ENCODE measurements at regions not wholly inside any gene's neighbourhood (a gene's known extent, or its start where the extent isn't known, plus 50 kb on each side); places are given as distances from the start of the nearest gene placed in this dataset.

- TF ChIP-seq POLR2AphosphoS5 (IDR thresholded peaks at IDR 0.05; ENCODE audit: low read depth, low read length) = no peak
Measured at GRCh38 chr9:26537211-26537610, 355.4 kb downstream of the CAAP1 start (continued).

DNA sequence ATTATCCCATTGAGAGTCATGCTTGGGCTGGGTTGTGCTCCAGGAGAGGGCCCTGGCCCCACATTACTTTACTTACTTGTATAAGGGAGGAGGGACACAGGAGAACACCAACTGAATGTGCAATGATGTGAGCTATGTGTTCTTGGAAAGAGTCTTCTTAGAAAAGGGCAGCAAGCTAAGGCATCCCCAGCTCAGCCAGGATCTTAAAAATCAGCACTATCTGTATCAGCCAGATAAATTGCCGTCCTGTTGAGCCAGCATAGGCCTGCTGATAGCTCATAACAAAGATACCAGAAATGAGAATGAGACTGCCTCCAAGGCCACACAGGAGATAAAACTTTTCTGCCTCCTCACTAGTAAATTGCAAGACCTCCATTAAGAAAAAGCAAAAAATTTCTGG is 357.5 kb downstream of the CAAP1 start:
- DNase-seq = no peak
- H3K4me1 ChIP-seq (ENCODE audit: control insufficient read depth in 1 of 2, insufficient read depth in 2 of 2, low read depth in 1 of 2, low read length in 1 of 2) = no peaks in the 10 kb centered on the region
- H3K9ac ChIP-seq = no peak overlapping the region
- H3K36me3 ChIP-seq (replicated peaks in 1 of 2; ENCODE audit: control insufficient read depth in 1 of 2, insufficient read depth in 2 of 2, low read length in 1 of 2) = no peaks in the 10 kb centered on the region
- H3F3A ChIP-seq (replicated peaks; ENCODE audit: insufficient read depth) = no peaks in the 10 kb centered on the region
- WGBS (ENCODE audit: low lambda C conversion rate) = 29% methylated on average over 1 of the region's 1 CpG
- H3K4me2 ChIP-seq = no peak overlapping the region
- no peaks in the 10 kb centered on the region for H3K27me3 ChIP-seq (ENCODE audit: insufficient read depth)
- no peaks in the 10 kb centered on the region for H3K9me3 ChIP-seq
- no peaks in the 10 kb centered on the region for H3K9me2 ChIP-seq
- H2AFZ ChIP-seq (ENCODE audit: low read depth) = no peak overlapping the region
- no peak overlapping the region for H3K27ac ChIP-seq (ENCODE audit: low read depth in 2 of 2, low read length in 1 of 2)
- POLR2A ChIA-PET = interaction anchor here (0.6 kb wide), 1 partner anchor 20 kb away, joined by 3 read pairs; no protein-coding TSS in a partner anchor
- CTCF ChIA-PET = interaction anchor here (1.0 kb wide), 2 partner anchors 9 to 15 kb away, joined by 3 to 5 read pairs; no protein-coding TSS in a partner anchor
- no peak overlapping the region for H3K4me3 ChIP-seq (ENCODE audit: low read depth in 2 of 2, low read length in 1 of 2)
- H4K20me1 ChIP-seq (ENCODE audit: insufficient read depth) = no peaks in the 10 kb centered on the region
- H3K79me2 ChIP-seq (ENCODE audit: insufficient read depth) = no peaks in the 10 kb centered on the region
- TF ChIP-seq JUND (IDR thresholded peaks at IDR 0.05) = no peak
- TF ChIP-seq, protein P1, sequence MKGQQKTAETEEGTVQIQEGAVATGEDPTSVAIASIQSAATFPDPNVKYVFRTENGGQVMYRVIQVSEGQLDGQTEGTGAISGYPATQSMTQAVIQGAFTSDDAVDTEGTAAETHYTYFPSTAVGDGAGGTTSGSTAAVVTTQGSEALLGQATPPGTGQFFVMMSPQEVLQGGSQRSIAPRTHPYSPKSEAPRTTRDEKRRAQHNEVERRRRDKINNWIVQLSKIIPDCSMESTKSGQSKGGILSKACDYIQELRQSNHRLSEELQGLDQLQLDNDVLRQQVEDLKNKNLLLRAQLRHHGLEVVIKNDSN (IDR thresholded peaks at IDR 0.05; ENCODE audit: borderline replicate concordance, low read depth) = no peak
- no peak for TF ChIP-seq EZH2phosphoT487 (IDR thresholded peaks at IDR 0.05; ENCODE audit: borderline replicate concordance, low read depth)
- TF ChIP-seq, protein P2, sequence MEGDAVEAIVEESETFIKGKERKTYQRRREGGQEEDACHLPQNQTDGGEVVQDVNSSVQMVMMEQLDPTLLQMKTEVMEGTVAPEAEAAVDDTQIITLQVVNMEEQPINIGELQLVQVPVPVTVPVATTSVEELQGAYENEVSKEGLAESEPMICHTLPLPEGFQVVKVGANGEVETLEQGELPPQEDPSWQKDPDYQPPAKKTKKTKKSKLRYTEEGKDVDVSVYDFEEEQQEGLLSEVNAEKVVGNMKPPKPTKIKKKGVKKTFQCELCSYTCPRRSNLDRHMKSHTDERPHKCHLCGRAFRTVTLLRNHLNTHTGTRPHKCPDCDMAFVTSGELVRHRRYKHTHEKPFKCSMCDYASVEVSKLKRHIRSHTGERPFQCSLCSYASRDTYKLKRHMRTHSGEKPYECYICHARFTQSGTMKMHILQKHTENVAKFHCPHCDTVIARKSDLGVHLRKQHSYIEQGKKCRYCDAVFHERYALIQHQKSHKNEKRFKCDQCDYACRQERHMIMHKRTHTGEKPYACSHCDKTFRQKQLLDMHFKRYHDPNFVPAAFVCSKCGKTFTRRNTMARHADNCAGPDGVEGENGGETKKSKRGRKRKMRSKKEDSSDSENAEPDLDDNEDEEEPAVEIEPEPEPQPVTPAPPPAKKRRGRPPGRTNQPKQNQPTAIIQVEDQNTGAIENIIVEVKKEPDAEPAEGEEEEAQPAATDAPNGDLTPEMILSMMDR (IDR thresholded peaks at IDR 0.05) = no peak
- TF ChIP-seq, protein P3, sequence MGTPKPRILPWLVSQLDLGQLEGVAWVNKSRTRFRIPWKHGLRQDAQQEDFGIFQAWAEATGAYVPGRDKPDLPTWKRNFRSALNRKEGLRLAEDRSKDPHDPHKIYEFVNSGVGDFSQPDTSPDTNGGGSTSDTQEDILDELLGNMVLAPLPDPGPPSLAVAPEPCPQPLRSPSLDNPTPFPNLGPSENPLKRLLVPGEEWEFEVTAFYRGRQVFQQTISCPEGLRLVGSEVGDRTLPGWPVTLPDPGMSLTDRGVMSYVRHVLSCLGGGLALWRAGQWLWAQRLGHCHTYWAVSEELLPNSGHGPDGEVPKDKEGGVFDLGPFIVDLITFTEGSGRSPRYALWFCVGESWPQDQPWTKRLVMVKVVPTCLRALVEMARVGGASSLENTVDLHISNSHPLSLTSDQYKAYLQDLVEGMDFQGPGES (IDR thresholded peaks at IDR 0.05; ENCODE audit: low read depth, low read length) = no peak
- TF ChIP-seq YY1 (IDR thresholded peaks at IDR 0.05; ENCODE audit: low read depth) = no peak
- no peak for TF ChIP-seq TEAD4 (IDR thresholded peaks at IDR 0.05; ENCODE audit: borderline replicate concordance, insufficient read depth)
- TF ChIP-seq RCOR1 (IDR thresholded peaks at IDR 0.05; ENCODE audit: low read length) = no peak
- TF ChIP-seq GABPA (IDR thresholded peaks at IDR 0.05; ENCODE audit: low read depth) = no peak
- TF ChIP-seq MAX (IDR thresholded peaks at IDR 0.05; ENCODE audit: low read depth) = no peak
- TF ChIP-seq NFIC (IDR thresholded peaks at IDR 0.05; ENCODE audit: borderline replicate concordance) = no peak
- TF ChIP-seq FOXJ3 (CRISPR knock-in tag; IDR thresholded peaks at IDR 0.05) = no peak
- TF ChIP-seq, protein P4, sequence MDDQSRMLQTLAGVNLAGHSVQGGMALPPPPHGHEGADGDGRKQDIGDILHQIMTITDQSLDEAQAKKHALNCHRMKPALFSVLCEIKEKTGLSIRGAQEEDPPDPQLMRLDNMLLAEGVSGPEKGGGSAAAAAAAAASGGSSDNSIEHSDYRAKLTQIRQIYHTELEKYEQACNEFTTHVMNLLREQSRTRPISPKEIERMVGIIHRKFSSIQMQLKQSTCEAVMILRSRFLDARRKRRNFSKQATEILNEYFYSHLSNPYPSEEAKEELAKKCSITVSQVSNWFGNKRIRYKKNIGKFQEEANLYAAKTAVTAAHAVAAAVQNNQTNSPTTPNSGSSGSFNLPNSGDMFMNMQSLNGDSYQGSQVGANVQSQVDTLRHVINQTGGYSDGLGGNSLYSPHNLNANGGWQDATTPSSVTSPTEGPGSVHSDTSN (IDR thresholded peaks at IDR 0.05) = no peak

Data from SK-N-SH (cell line).